ENCODE measurements at regions not wholly inside any gene's neighbourhood (a gene's known extent, or its start where the extent isn't known, plus 50 kb on each side); places are given as distances from the start of the nearest gene placed in this dataset.

DNA sequence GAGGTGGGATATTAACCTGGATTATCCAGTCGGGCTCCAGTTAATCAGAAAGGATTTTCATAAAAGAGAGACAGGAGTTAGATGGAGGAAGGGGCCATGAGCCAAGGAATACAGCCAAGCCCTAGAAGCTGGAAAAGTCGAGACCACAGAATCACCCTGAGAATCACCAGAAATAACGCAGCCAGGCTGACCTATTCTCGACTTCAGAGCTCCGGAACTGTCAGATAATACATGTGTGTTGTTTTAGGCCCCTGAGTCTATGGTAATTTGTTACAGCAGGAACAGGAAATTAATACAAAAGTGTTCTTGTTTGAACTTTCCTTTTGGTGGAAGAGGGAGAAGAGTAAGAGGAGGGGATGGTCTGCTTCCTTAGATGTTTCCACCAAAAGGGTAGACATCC lies 208.1 kb downstream of the JCAD start:
- TF ChIP-seq JUND (IDR thresholded peaks at IDR 0.05; ENCODE audit: low read depth, low read length) (no peak), CTCF (IDR thresholded peaks at IDR 0.05 in 2 of 3, conservative IDR thresholded peaks at IDR 0.05 in 1 of 3; ENCODE audit: control insufficient read depth in 2 of 3, extremely low read depth in 1 of 3, insufficient read depth in 1 of 3, low read depth in 3 of 3, low read length in 3 of 3) (no peak), ASH2L (IDR thresholded peaks at IDR 0.05; ENCODE audit: borderline replicate concordance, low read depth) (no peak), EZH2 (IDR thresholded peaks at IDR 0.05; ENCODE audit: borderline replicate concordance, control insufficient read depth, low read depth, low read length) (no peak), PAX8 (IDR thresholded peaks at IDR 0.05) (no peak), SMC3 (IDR thresholded peaks at IDR 0.05; ENCODE audit: borderline replicate concordance, low read length) (no peak), POLR2A (IDR thresholded peaks at IDR 0.05; ENCODE audit: low read depth, low read length) (no peak), PBX3 (IDR thresholded peaks at IDR 0.05; ENCODE audit: insufficient replicate concordance, low read depth, low read length) (no peak), TCF7 (IDR thresholded peaks at IDR 0.05; ENCODE audit: borderline replicate concordance) (no peak), EP300 (IDR thresholded peaks at IDR 0.05; ENCODE audit: borderline replicate concordance in 1 of 2, control insufficient read depth in 1 of 2, low read depth in 2 of 2, low read length in 2 of 2) (no peak), RCOR1 (conservative IDR thresholded peaks at IDR 0.05; ENCODE audit: low read depth, low read length) (no peak), STAT1 (conservative IDR thresholded peaks at IDR 0.05) (no peak)
- TF ChIP-seq, protein P1, sequence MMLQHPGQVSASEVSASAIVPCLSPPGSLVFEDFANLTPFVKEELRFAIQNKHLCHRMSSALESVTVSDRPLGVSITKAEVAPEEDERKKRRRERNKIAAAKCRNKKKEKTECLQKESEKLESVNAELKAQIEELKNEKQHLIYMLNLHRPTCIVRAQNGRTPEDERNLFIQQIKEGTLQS (IDR thresholded peaks at IDR 0.05; ENCODE audit: borderline replicate concordance, extremely low read depth, low read depth, low read length): no peak
- TF ChIP-seq, protein P2, sequence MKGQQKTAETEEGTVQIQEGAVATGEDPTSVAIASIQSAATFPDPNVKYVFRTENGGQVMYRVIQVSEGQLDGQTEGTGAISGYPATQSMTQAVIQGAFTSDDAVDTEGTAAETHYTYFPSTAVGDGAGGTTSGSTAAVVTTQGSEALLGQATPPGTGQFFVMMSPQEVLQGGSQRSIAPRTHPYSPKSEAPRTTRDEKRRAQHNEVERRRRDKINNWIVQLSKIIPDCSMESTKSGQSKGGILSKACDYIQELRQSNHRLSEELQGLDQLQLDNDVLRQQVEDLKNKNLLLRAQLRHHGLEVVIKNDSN (IDR thresholded peaks at IDR 0.05; ENCODE audit: borderline replicate concordance, extremely low read length, insufficient read depth, low read depth, low read length): no peak
